ENCODE measurements at regions not wholly inside any gene's neighbourhood (a gene's known extent, or its start where the extent isn't known, plus 50 kb on each side); places are given as distances from the start of the nearest gene placed in this dataset.

GRCh38 chrX:14412686-14413085, 116.7 kb upstream of the GLRA2 start:
- H3K27me3 Mint-ChIP-seq (ENCODE audit: insufficient read depth, low read depth, poor library complexity), result no peaks in the 10 kb centered on the region
- H3K27ac Mint-ChIP-seq, result no peak overlapping the region
- H3K4me2 ChIP-seq, result no peak overlapping the region
- H3K27me3 ChIP-seq (ENCODE audit: insufficient read depth), result no peaks in the 10 kb centered on the region
- no peaks in the 10 kb centered on the region for H3K79me2 ChIP-seq (replicated peaks; ENCODE audit: insufficient read depth)
- peaks cover 2% of the 10 kb centered on the region; the same call in 1 of the 3 replicates for H3K4me1 Mint-ChIP-seq
- H4K20me1 ChIP-seq (replicated peaks; ENCODE audit: insufficient read depth), result no peaks in the 10 kb centered on the region
- H3K9me3 Mint-ChIP-seq, result no peaks in the 10 kb centered on the region
- no peaks in the 10 kb centered on the region for H3K36me3 Mint-ChIP-seq (ENCODE audit: low read depth)
- no peak overlapping the region for H3K4me3 ChIP-seq
- H3K4me3 Mint-ChIP-seq, result no peak overlapping the region
- H3F3A ChIP-seq (replicated peaks; ENCODE audit: low read depth), result no peaks in the 10 kb centered on the region
- no peaks in the 10 kb centered on the region for H3K36me3 ChIP-seq (ENCODE audit: insufficient read depth)
- no peaks in the 10 kb centered on the region for H3K9me2 ChIP-seq (ENCODE audit: insufficient read depth)
- TF ChIP-seq CTCF (conservative IDR thresholded peaks at IDR 0.05; ENCODE audit: low read depth in 2 of 2), result no peak
- TF ChIP-seq EZH2 (IDR thresholded peaks at IDR 0.05; ENCODE audit: low read depth, unreplicated experiment), result no peak
- TF ChIP-seq ZNF462 (CRISPR knock-in tag; IDR thresholded peaks at IDR 0.05), result no peak
- no peak for TF ChIP-seq ETS1 (IDR thresholded peaks at IDR 0.05)
- no peak for TF ChIP-seq ZNF331 (CRISPR knock-in tag; IDR thresholded peaks at IDR 0.05; ENCODE audit: low read depth)
- no peak for TF ChIP-seq STAT1 (IDR thresholded peaks at IDR 0.05; ENCODE audit: unreplicated experiment)
- no peak for TF ChIP-seq ZNF114 (CRISPR knock-in tag; IDR thresholded peaks at IDR 0.05)
- TF ChIP-seq NANOG (IDR thresholded peaks at IDR 0.05; ENCODE audit: borderline replicate concordance), result no peak
- TF ChIP-seq EZH2phosphoT487 (IDR thresholded peaks at IDR 0.05; ENCODE audit: unreplicated experiment), result no peak
- no peak for TF ChIP-seq REST (IDR thresholded peaks at IDR 0.05; ENCODE audit: unreplicated experiment)
- TF ChIP-seq JUNB (IDR thresholded peaks at IDR 0.05; ENCODE audit: unreplicated experiment), result no peak
- TF ChIP-seq POLR2AphosphoS5 (IDR thresholded peaks at IDR 0.05; ENCODE audit: low read depth), result no peak
- no peak for TF ChIP-seq CREB1 (CRISPR knock-in tag; IDR thresholded peaks at IDR 0.05; ENCODE audit: low read depth)
- no peak overlapping the region for H3K27ac ChIP-seq (ENCODE audit: low read depth)
- no peaks in the 10 kb centered on the region for H3K4me1 ChIP-seq (ENCODE audit: insufficient read depth)
- no peak overlapping the region for H2AFZ ChIP-seq
- no peak for ATAC-seq
- no peak for DNase-seq (ENCODE audit: low spot score)
